Vagina (tissue), 2 donors: ENCODE measurements at regions not wholly inside any gene's neighbourhood (a gene's known extent, or its start where the extent isn't known, plus 50 kb on each side); places are given as distances from the start of the nearest gene placed in this dataset.

Experiments used
- CTCF ChIP-seq, 3 experiments: fragments of 450-650 bp in 2 of 3; fragments of 200-600 bp in 1 of 3; sonication (generic) in 1 of 3; IDR thresholded peaks; one replicate each; pipeline ENCODE4 v1.5.1; 2017 to 2019; ENCODE audit warnings: antibody characterized with exemption in 3 of 3, mild to moderate bottlenecking in 2 of 3, moderate library complexity in 2 of 3
- POLR2A ChIP-seq, 2 donors: fragments of 450-650 bp; IDR thresholded peaks; one replicate each; pipeline ENCODE4 v1.6.1; 2017; ENCODE audit warnings: antibody characterized with exemption in 2 of 2, mild to moderate bottlenecking in 2 of 2, moderate library complexity in 2 of 2
- POLR2AphosphoS5 ChIP-seq, 2 donors: sonication (generic); formaldehyde crosslinking; IDR thresholded peaks; one replicate each; pipeline ENCODE4 v1.9.0; 2017; ENCODE audit warnings: antibody characterized with exemption in 2 of 2, mild to moderate bottlenecking in 2 of 2, low read depth in 1 of 2; ENCODE audit not compliant: insufficient read depth in 1 of 2

GRCh38 chr2:8214036-8214615 is 467.7 kb upstream of the ID2 start:
- TF ChIP-seq POLR2A (IDR thresholded peaks at IDR 0.05) (no peak), CTCF (IDR thresholded peaks at IDR 0.05) (no peak), POLR2AphosphoS5 (IDR thresholded peaks at IDR 0.05; ENCODE audit: insufficient read depth in 1 of 2, low read depth in 1 of 2) (no peak)
